Right lobe of liver (tissue), 4 donors: ENCODE measurements at regions not wholly inside any gene's neighbourhood (a gene's known extent, or its start where the extent isn't known, plus 50 kb on each side); places are given as distances from the start of the nearest gene placed in this dataset.

Experiments
- CTCF ChIP-seq, 4 donors: fragments of 200-600 bp in 3 of 4; fragments of 450-650 bp in 1 of 4; IDR thresholded peaks; one replicate each; pipeline versions ENCODE4 v1.5.1 to v1.8.0; 2016 to 2022; ENCODE audit warnings: antibody characterized with exemption in 4 of 4, mild to moderate bottlenecking in 2 of 4
- POLR2A ChIP-seq: fragments of 450-650 bp; IDR thresholded peaks from one replicate; pipeline ENCODE4 v1.6.1; 2017; ENCODE audit warnings: antibody characterized with exemption, mild to moderate bottlenecking
- donor health status: DM: no; HTN: no; CAD: no.
- donor health status: DM: no; HTN: no; CAD: no.
- donor health status: DM: no; HTN: yes; CAD: no.

- no peak for TF ChIP-seq POLR2A
- TF ChIP-seq CTCF (IDR thresholded peaks at IDR 0.05), result no peak
Observed at GRCh38 chr12:42924482-42924881, 334.9 kb upstream of the PRICKLE1 start.
